Myocyte (in vitro differentiated cells): ENCODE measurements at regions not wholly inside any gene's neighbourhood (a gene's known extent, or its start where the extent isn't known, plus 50 kb on each side); places are given as distances from the start of the nearest gene placed in this dataset.

Source experiments
- DNase-seq: peaks from one replicate; pipeline ENCODE4 v3.0.0-alpha.2; 2012; ENCODE audit warnings: low read depth

- no peak for DNase-seq
Observed at GRCh38 chr1:228987736-228988506, 252.6 kb downstream of the RHOU start.

GRCh38 chr1:228988664-228989063 lies 253.4 kb downstream of the RHOU start:
- peak; percentile 49 for DNase-seq

GRCh38 chr1:228989176-228989575 lies 253.9 kb downstream of the RHOU start:
- no peak for DNase-seq

GRCh38 chr1:228989676-228989991 lies 254.4 kb downstream of the RHOU start:
- no peak for DNase-seq

GRCh38 chr1:228989992-228990827 lies 254.9 kb downstream of the RHOU start:
- DNase-seq = peak; percentile 5

- DNase-seq = no peak
Observed at GRCh38 chr1:228990906-228991569, 255.8 kb downstream of the RHOU start.

- no peak for DNase-seq
Observed at GRCh38 chr1:228992044-228992443, 256.8 kb downstream of the RHOU start.

GRCh38 chr1:228992907-228993535 lies 257.7 kb downstream of the RHOU start:
- DNase-seq = no peak

GRCh38 chr1:228994676-228995594 lies 259.7 kb downstream of the RHOU start:
- no peak for DNase-seq

GRCh38 chr1:228996281-228996680 lies 261.0 kb downstream of the RHOU start:
- DNase-seq = no peak

GRCh38 chr1:228997721-228998144 lies 262.5 kb downstream of the RHOU start:
- no peak for DNase-seq

- DNase-seq = no peak
Observed at GRCh38 chr1:228998179-228998578, 262.9 kb downstream of the RHOU start.

- DNase-seq = no peak
Observed at GRCh38 chr1:228999446-229000170, 264.3 kb downstream of the RHOU start.

GRCh38 chr1:229000187-229000586 lies 264.9 kb downstream of the RHOU start:
- no peak for DNase-seq

- DNase-seq = no peak
Observed at GRCh38 chr1:229001467-229002011, 266.3 kb downstream of the RHOU start.

- no peak for DNase-seq
Observed at GRCh38 chr1:229002037-229002436, 266.8 kb downstream of the RHOU start.

- DNase-seq = no peak
Observed at GRCh38 chr1:229002451-229002960, 267.2 kb downstream of the RHOU start.

- DNase-seq = no peak
Observed at GRCh38 chr1:229003233-229004031, 267.5 kb upstream of the RAB4A start.
